RWPE2 (cell line): ENCODE measurements at regions not wholly inside any gene's neighbourhood (a gene's known extent, or its start where the extent isn't known, plus 50 kb on each side); places are given as distances from the start of the nearest gene placed in this dataset.

Source experiments
- ATAC-seq: fragments of 200-7000 bp; cut with Tn5 transposase; 3 replicates; pipeline ENCODE4 v1.9.1; 2021; ENCODE audit warnings: low read depth
- DNase-seq: peaks from one replicate; pipeline ENCODE4 v3.0.0-alpha.2; 2020; ENCODE audit warnings: low spot score
- H3K27ac ChIP-seq: fragments of 450-650 bp; 2 replicates; pipeline ENCODE4 v1.5.1; 2017; ENCODE audit warnings: mild to moderate bottlenecking; ENCODE audit not compliant: poor library complexity, severe bottlenecking
- H3K27me3 ChIP-seq: fragments of 250-450 bp; sonication (Bioruptor Pico); 2 replicates; pipeline ENCODE4 v1.5.1; 2021; ENCODE audit warnings: mild to moderate bottlenecking, moderate library complexity; ENCODE audit not compliant: insufficient read depth, poor library complexity, severe bottlenecking
- H3K36me3 ChIP-seq: fragments of 250-450 bp; sonication (Bioruptor Pico); 2 replicates; pipeline ENCODE4 v1.5.1; 2020; ENCODE audit warnings: low read depth, mild to moderate bottlenecking, moderate library complexity
- H3K4me1 ChIP-seq: fragments of 250-450 bp; sonication (Bioruptor Pico); 2 replicates; pipeline ENCODE4 v1.5.1; 2021; ENCODE audit warnings: mild to moderate bottlenecking, moderate library complexity; ENCODE audit not compliant: insufficient read depth, poor library complexity, severe bottlenecking
- H3K4me3 ChIP-seq: fragments of 250-450 bp; sonication (Bioruptor Pico); 2 replicates; pipeline ENCODE4 v1.5.1; 2021; ENCODE audit warnings: mild to moderate bottlenecking, moderate library complexity; ENCODE audit not compliant: severe bottlenecking
- H3K9me3 ChIP-seq: fragments of 250-450 bp; sonication (Bioruptor Pico); 2 replicates; pipeline ENCODE4 v1.5.1; 2021; ENCODE audit warnings: mild to moderate bottlenecking, moderate library complexity; ENCODE audit not compliant: severe bottlenecking
- CTCF ChIP-seq: fragments of 450-650 bp; IDR thresholded peaks from one replicate; pipeline ENCODE4 v1.5.1; 2017; ENCODE audit warnings: mild to moderate bottlenecking, moderate library complexity; ENCODE audit not compliant: poor library complexity, severe bottlenecking

- no peak overlapping the region for H3K27ac ChIP-seq
- H3K36me3 ChIP-seq = no peaks in the 10 kb centered on the region
- ATAC-seq = no peak
These were observed 1466.0 kb upstream of the GOT2 start for GRCh38 chr16:60200161-60200560.

GRCh38 chr16:60199150-60199549 is 1465.0 kb upstream of the GOT2 start:
- Histone ChIP-seq H3K27me3 (no peaks in the 10 kb centered on the region), H3K4me1 (peaks cover 4% of the 10 kb centered on the region), H3K4me3 (no peak overlapping the region), H3K36me3 (no peaks in the 10 kb centered on the region), H3K27ac (no peak overlapping the region), H3K9me3 (no peaks in the 10 kb centered on the region)
- ATAC-seq = no peak
- no peak for DNase-seq
- no peak for TF ChIP-seq CTCF

More at GRCh38 chr16:60200161-60200560, 1466.0 kb upstream of the GOT2 start:
- no peak for TF ChIP-seq CTCF
- Histone ChIP-seq H3K4me3 (no peak overlapping the region), H3K4me1 (peaks cover 4% of the 10 kb centered on the region), H3K27me3 (no peaks in the 10 kb centered on the region), H3K9me3 (no peaks in the 10 kb centered on the region)
- no peak for DNase-seq

DNA sequence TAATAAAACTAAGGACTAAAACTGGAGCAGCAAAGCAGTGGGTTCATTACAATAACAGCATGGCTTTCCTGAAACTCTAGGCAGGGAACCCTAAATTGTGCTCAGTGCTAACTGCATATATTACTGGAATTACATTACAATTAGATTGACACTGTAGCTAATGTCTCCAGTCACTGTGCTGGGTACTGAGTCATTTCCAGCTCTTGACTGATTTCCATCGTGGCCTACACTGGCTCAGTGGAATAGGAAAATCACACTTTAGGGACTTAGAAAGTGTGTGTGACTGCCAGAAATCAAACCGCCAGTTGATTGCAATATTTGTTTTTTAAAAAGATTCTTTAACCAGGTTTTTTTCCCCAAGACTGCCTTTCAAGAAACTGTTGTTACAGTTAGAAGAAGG is 1447.4 kb upstream of the GOT2 start:
- DNase-seq (no peak), ATAC-seq (no peak)
- Histone ChIP-seq H3K4me3 (no peak overlapping the region), H3K9me3 (no peaks in the 10 kb centered on the region), H3K27me3 (peaks cover 3% of the 10 kb centered on the region), H3K27ac (no peak overlapping the region), H3K36me3 (no peaks in the 10 kb centered on the region), H3K4me1 (no peaks in the 10 kb centered on the region)
- no peak for TF ChIP-seq CTCF

DNA sequence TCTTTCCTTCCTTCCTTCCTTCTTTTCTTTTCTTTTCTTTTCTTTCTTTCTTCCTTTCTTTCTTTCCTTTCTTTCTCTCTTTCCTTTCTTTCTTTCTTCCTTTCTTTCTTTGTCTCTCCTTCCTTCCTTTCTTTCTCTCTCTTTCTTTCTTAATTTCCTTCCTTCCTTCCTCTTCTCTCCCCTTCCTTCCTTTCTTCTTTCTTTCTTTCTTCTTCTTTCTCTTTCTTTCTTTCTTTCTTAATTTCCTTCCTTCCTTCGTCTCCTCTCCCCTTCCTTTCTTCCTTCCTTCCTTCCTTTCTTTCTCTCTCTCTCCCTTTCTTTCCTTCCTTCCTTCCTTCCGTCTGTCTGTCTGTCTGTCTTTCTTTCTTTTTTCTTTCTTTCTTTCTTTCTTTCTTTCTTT is 1446.5 kb upstream of the GOT2 start:
- Histone ChIP-seq H3K27ac (no peak overlapping the region), H3K9me3 (no peaks in the 10 kb centered on the region), H3K4me1 (no peaks in the 10 kb centered on the region), H3K4me3 (no peak overlapping the region), H3K27me3 (peaks cover 3% of the 10 kb centered on the region), H3K36me3 (no peaks in the 10 kb centered on the region)
- TF ChIP-seq CTCF = no peak
- DNase-seq (no peak), ATAC-seq (no peak)

- Histone ChIP-seq H3K27me3 (no peaks in the 10 kb centered on the region), H3K4me3 (no peak overlapping the region), H3K4me1 (peaks cover 2% of the 10 kb centered on the region), H3K27ac (no peak overlapping the region), H3K36me3 (no peaks in the 10 kb centered on the region), H3K9me3 (no peaks in the 10 kb centered on the region)
- no peak for TF ChIP-seq CTCF
- no peak for ATAC-seq
- no peak for DNase-seq
These were observed 1436.1 kb upstream of the GOT2 start for GRCh38 chr16:60170196-60170595.
